ENCODE measurements at regions not wholly inside any gene's neighbourhood (a gene's known extent, or its start where the extent isn't known, plus 50 kb on each side); places are given as distances from the start of the nearest gene placed in this dataset.
"Not testable (repeated sequence)": the region's sequence is repeated elsewhere in the genome, so short reads cannot be mapped to it uniquely, and the experiment has no call there.

DNA sequence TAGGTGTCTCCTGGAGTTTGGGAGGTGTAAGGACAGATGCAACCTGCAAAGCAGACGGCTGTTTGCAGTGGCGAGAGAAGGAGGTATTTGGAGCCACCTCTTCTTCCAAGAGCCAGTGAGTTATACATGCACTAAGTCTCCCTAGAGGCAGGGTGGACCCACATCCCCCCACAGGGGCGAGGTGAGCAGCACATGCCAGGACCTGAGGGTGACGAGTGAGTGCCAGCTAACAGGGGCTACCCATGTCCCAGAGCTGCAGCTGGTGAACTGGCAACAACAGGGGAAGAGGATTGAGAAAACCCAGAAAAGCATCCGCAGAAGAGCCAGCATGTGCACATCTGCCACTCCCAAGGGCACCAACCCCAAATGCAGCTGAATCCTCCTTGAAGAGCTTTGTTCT, 95.1 kb downstream of the CD83 start:
- no peak for DNase-seq (ENCODE audit: low spot score)
- intact Hi-C loops (cut with DNase I), result loop anchor here (5.0 kb wide), 6 partner anchors 425 to 1280 kb away; partner anchors contain the start of gene JARID2

DNA sequence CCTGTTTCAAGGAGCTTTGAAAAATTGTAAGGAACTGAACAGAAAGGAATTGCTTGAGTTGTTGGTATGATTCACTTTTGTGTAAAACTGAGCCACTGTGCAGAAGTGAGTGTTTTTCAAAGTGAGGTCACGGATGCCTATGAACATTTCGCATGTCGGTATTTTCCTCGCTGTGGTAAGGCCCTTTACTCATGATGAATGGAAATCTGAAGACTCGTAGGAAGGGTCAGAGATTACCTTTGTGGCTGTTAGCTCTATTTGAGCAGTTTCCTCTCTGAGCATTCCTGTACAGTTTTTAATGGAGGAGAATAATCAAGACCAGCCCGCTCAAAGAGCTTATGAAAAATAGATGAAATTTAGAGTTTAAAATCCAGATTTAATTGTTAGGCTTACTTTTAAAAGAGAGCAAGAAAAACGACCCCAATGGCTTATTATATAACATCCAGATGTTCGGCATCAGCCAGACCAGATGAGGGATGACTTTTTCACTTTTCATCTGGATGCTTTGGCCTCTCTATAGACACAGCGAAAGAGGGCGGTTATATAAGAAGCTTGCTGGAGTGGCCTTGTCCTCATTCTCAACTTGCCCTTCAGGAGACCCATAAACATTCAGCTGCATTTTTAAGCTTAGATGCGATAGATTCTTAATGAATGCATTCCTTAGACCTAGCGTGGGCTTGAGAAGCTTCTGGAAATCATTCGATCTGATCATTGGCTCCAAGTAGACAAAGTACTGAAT, 99.5 kb downstream of the CD83 start:
- intact Hi-C loops (cut with DNase I), result no loop called here
- DNase-seq (ENCODE audit: low spot score), result no peak

DNA sequence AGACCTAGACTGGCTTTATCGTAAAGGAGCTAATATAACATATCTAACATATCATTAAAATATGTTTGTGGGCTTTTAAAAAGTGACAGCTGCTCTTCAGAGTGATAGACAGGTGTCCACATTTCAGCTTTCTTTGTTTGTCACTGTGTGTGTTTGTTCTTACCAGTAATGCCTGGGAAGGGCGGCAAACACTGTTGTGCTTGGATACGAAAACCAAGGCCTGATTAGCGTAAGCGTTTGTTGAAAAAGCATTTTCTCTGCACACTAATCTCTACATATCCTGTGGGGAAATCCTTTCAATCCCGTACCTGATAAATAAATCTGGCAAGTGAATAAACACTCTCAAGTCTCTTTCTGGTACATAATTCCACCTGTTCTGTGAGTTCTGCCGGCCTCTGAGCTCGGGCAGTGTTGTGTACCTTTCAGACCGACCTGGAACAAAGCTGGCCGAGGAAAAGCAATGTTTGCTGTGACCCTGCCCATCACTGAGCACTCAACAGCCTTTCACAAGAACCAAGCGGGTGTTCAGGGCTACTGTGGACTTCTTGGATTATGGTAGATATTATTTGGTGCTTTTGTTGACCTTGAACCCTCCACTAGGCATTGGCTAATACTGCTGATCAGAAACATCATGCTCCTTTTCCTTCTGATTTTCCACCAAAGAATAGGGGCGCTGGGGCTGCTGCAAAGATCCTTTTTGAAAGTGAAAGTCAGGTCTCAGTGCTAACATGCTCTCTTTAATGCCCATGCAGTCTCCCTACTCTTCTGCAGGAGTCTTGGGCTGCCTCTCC, 100.4 kb downstream of the CD83 start:
- DNase-seq (ENCODE audit: low spot score), result no peak
- intact Hi-C loops (cut with DNase I), result no loop called here

DNA sequence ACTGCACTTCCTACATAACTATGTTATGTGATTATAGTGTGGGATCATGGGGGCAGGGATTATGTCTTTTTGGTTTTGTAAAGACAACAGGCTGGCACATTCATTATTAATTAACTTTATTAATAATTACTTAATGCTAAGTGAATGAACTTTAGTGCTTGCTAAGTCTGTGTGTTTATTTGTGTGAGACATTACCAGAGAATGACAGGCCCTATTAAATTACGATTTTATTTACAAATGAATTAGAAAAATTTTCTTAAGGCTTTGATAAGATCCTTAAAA, 100.9 kb downstream of the CD83 start:
- intact Hi-C loops (cut with DNase I), result no loop called here
- DNase-seq (ENCODE audit: low spot score), result no peak

DNA sequence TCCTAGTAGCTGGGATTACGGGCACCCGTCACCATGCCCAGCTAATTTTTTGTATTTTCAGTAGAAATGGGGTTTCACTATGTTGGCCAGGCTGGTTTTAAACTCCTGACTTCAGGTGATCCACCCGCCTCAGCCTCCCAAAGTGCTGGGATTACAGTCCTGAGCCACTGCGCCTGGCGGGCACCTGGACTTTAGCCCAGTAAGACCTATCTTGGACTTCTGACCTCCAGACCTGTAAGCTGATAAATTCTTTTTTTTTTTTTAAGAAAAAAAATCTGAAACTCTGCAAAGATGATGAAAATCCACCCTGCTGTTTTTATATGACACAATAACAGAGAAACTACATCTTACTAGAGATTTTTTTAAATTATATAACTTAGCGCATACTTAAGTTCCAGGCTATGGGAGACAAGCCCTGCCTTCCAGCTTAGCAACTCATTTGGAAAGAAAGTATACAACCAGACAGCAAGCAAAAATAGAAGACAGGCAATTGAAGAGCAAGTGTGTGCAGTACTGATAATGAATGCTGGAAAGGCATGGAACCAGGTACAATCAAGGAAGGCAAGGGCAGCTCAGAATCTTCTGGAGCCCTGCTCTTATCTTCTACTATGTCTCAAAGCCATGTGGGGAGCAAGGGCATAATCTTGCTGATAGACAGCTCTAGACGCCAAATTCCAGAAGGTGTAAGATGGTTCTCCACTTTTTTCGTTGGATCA, 104.2 kb downstream of the CD83 start:
- DNase-seq (ENCODE audit: low spot score), result no peak
- intact Hi-C loops (cut with DNase I), result no loop called here

DNA sequence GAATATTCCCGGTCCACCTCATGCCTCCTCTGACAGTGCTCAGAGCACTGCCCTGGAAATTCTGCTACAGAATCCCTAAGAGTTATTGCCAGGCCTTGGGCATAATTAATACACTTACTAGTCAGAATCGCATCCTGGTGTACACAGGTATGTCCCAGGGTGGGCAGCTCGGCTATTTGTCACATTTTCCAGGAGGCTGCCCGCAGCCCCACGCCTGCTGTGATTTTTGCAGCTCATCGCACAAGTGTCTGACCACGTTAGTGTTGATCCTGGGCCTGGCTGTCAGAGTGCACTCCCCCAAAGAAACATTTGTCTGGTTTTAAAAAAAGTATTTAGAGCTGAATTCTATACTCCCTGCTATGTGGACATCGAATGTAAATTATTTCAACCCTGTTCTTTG, 105.4 kb downstream of the CD83 start:
- DNase-seq (ENCODE audit: low spot score), result no peak
- intact Hi-C loops (cut with DNase I), result no loop called here

DNA sequence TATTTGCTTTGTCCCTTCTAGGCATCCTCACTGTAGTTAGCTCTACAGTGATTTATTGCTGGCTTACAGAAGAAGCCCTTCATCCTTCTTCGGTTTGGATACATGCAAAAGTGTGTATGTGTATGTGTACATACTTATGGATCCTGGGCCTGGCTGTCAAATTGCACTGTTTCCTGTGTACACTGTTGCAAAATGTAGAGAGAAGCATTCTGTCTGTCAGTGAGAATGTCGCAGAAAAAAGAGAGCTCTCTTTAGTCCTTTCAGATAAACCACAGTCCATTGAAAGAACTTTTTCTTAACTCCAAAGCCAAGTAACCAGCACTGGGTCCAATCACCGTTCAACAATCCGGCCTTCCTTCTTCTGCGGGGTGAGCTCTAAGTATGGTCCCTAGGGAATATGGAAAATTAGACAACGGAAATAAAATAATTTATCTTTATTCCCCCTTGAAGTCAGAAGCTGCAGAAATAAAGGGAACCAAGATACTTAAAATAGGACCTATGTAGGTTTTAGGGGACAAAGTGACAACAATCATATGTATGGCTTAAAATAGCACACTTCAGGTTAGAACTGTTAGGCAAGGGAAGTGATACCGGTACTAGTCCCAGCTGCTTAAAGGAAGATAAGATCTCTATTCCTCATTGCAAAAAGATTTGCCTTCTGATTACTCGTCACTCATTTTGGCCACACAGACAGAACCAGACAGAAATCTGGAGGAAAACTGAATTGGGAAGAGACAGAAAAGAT, 107.0 kb downstream of the CD83 start:
- intact Hi-C loops (cut with DNase I), result no loop called here

DNA sequence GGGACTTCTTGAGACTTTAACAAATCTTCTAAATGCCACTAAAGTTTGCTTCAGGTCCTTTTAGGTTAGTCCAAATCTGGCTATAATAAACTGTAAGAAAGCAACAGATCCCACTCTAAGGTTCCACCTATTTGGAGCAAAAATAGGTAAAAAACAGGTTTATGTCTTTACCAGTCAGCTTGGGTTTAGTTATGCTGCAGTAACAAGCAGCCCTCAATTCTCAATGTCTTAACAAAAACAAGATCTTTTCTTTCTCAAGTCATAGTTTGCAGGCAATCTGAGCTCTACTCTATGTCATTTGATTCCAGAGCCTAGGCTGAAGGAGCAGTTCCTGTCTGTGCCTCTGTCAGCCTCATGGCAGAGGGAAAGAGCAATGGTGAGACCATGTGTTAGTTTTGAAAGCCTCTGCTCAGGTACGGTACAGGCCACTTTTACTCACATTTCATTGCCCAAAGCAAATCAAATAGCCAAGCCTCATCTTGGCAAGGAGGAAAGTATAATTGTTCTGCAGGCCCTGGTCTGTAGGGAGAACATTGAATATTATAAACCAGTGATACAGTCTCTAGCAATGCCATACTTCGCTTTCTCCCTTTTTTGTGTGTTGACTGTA, 108.6 kb downstream of the CD83 start:
- intact Hi-C loops (cut with DNase I), result no loop called here
- DNase-seq (ENCODE audit: low spot score), result no peak

More for the DNA sequence above, 107.0 kb downstream of the CD83 start:
- no peak for DNase-seq (ENCODE audit: low spot score)

DNA sequence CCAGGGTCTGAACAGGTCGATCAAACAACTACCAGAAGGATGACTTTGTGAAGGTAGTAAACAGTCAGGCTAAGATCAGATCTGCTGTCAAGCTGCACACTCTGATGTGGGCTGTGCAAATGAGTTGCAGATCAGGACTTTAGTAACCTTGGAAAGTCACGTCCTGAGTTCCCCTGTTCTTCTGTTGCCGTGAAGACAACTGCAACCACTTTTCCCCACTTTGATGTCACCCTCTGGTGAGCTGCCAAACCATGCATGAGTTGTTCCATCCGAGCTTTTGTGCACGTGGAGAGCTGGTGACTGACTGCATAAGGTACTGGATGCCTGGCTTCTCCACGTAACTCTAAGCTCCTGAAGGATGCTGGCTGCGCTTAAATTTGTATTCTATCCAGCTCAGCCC, 111.0 kb downstream of the CD83 start:
- no peak for DNase-seq (ENCODE audit: low spot score)

DNA sequence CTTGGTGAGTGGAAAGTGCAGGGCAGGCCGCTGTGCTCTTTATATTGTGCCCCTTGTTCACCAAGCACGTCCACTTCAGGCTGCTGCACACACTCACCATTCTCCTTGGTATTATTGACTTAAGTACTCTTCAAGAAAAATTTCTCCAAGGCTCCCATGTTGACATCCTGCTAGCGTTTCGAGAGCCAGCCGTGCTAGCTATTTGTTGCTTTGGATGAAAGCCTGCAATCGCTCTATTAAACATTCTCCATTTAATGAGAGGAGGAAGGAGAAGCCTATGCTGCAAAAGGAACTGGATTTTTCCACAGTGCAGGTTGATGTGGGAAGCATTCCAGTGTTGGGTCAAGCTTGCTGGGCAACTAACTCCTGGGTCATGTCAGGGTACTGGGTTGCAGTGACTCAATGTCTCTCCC, 113.5 kb downstream of the CD83 start:
- no peak for DNase-seq (ENCODE audit: low spot score)
- intact Hi-C loops (cut with DNase I), result no loop called here

More for the DNA sequence above, 111.0 kb downstream of the CD83 start:
- intact Hi-C loops (cut with DNase I), result no loop called here

DNA sequence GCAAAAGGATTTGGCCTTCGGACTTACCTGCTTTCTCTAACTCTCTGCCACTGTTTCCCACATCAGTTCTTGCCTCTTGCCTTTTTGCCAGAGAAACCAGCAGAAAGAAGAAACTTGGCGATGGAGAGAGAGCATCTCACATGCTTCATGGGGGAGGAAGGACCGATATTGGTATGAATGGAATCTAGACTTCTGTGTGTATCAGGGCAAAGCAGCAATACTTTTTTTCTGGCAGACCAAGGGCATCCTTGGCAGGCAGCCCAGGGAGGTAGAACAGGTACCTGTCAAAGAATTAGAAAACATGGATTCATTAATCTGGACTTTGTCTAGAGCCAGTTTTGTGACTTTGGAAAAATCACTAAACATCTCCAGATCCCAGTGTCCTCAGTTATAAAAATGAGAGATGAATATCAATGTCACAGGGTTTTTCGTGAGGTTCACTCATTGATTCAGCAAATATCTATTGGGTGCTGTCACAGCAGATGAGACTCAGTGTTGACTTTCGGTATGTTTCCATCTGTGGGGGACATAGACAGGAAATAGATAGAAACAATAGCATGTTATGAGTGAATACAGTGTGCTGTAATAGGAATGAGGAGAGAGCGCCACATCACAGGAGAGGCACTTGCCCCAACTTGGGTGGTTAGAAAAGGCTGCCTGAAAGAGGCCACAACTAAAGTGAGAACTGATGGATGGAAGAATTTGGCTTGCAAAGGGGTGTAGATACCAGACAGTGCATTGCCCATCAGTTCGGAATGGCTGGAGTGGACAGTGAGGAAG, 114.1 kb downstream of the CD83 start:
- intact Hi-C loops (cut with DNase I), result no loop called here
- DNase-seq (ENCODE audit: low spot score), result no peak

DNA sequence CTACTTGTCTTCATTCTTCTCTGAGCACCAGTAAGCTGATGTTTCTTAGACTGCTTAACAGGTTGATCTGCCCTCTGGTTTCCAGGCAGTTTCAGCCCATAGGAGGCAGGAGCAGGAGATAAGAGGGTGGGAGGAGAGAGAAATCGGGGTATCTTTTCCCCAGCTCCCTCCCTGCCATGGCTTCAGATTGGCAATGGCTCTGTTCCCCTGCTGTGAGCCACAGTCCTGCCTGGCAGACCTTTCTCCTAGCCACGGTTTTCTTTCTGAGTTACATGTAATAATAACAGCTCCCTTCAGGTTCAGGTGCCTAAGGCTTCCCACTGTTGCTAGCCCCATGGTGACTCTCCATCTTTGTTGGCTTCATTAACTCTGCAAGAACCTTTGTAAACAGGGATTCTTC, 115.3 kb downstream of the CD83 start:
- DNase-seq (ENCODE audit: low spot score), result no peak
- intact Hi-C loops (cut with DNase I), result no loop called here

DNA sequence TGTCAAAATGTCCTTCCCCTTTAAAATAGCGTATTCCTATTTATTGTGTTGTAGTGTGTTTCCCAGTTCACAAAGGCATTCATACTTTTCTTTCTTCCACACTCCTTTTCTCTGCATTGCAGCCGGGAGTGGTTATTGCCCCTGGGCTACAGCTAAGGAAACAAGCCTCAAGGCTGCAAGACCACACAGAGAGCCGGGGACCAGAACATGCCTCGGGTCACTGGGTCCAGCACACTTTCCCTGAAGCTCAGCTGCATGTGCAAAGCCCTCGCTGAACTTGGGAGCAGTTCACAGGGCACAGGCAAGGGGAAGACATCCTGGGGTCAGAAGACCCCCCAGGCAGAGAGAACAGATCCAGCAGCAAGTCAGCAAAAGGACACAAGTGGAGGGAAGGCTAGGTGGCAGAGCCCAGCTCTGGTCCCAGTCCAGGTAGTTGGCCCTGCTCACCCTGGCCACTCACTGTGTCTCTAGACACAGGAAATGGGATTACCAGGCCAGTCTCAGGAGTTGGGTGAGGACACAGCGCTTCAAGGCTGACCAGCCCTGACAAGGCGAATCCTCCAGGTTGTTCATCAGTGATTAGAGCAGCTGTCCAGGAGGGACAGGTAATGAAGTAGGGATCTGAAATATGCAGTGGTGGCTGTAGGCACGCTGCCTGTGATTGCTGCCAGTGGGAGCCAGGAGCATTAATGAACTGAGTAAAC, 118.2 kb downstream of the CD83 start:
- intact Hi-C loops (cut with DNase I), result no loop called here
- no peak for DNase-seq (ENCODE audit: low spot score)

DNA sequence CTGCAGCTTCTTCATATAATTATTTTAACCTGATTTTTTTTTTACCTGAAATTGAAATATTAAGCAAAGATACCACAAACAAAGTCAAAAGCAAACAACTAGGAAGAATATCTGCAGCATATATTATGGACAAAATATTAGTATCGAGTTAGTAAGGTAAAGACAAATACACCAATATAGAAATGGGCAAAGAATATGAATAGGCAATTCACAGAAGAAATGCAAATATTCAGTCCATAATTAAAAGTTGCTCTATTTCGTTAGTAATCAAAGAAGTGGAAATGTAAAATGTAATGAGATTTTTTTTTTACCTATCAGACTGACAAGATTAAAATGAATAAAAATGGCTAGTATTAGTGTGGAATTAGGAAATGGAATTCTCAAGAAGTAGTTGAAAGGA, 121.5 kb downstream of the CD83 start:
- no peak for DNase-seq (ENCODE audit: low spot score)
- intact Hi-C loops (cut with DNase I), result no loop called here

DNA sequence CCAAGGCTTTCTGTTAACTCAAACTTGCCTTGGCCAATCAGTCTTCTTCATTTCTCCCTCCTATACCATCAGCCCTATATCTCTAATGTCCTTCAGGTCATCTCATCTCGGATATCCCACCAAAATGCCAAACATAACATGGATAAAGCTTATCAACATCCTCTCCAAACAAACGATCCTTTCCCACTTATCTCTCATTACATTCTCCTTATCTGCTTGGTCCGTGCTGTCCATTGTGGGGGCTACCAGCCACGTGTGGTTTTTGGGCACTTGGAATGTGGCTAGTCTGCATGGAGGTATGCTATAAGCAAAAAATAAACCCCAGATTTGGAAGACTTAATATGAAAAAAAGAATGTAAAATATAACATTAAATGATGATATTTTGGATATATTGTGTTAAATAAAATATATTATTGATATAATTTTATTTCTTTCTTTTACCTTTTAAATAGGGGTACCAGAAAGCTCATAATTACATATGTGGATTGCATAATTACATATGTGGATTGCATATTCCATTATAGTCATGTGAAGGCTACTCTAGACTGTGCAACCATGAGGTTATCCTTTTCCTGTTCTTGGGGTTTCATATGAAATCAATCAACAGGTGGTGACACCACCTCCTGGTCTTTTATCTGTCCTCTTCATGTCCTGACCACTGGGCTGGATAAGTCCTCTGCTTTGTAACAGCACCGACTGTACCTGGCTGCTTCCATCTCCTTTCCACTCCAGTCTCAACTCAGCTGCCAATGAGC, 123.0 kb downstream of the CD83 start:
- DNase-seq (ENCODE audit: low spot score), result no peak

DNA sequence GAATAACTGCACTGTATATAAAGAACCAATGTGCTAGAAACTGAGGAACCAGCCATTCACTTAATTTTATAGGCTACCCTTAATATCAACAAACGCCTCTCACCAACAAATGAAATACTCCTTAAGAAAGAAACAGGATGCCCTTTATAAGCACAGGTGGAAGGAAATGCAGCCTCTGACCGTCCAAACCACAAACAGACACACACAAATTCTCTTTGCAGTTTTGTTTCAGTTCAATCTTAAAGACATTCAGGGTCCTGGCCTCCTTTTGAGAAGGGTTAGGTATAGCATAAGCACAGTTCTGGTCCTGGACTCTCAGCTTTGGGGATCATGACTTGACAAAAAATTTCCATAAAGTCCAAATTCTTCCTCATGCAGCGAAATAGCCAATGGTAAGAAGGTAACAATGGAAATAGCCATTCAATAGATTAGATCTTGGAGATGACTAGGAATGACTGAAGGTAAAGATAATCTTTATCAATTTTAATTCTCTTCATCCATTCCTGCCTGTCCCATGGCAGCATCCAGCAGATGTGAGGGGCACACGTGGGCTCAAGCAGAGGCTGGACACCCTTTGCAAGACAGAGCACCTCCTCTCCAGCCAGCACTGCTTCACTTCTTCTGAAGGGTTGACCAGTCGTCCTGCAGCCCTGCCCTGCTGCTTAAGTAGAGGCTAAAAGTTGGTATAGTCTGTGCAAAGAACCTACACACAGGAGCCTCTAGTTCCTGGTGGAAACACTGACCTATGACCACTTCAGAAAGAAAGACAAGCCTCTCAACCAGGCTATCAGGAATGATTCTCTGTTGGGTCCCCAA, 123.9 kb downstream of the CD83 start:
- DNase-seq (ENCODE audit: low spot score), result no peak
- intact Hi-C loops (cut with DNase I), result no loop called here

More for the DNA sequence above, 123.0 kb downstream of the CD83 start:
- intact Hi-C loops (cut with DNase I), result no loop called here

DNA sequence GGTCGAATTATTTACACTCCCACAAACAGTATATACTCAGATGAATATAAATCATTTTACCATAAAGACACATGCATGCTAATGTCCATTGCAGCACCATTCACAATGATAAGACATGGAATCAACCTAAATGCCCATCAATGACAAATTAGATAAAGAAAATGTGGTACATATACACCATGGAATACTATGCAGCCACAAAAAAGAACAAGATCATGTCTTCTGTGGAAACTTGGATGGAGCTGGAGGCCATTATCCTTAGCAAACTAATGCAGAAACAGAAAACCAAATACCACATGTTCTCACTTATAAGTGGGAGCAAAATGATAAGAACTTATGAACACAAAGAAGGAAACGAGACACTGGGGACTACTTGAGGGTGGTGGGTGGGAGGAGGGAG, 125.3 kb downstream of the CD83 start:
- intact Hi-C loops (cut with DNase I); DNase-seq (ENCODE audit: low spot score): not testable (repeated sequence)

Measured in cardiac septum (tissue), 1 donor.